ENCODE measurements at regions not wholly inside any gene's neighbourhood (a gene's known extent, or its start where the extent isn't known, plus 50 kb on each side); places are given as distances from the start of the nearest gene placed in this dataset.

- intact Hi-C loops (cut with micrococcal nuclease) = no loop called here
- no TSS peak for BruUV-seq (replicated peaks)
- dilution Hi-C loops (cut with MboI; ENCODE audit: extremely low pct_ligation_motif_present, low sequenced_read_pairs) = no loop called here
- no peak for TF ChIP-seq FOS (IDR thresholded peaks at IDR 0.05; ENCODE audit: borderline replicate concordance, insufficient read depth, low read length)
- Histone ChIP-seq H3K4me2 (ENCODE audit: insufficient read depth, low read length) (no peak overlapping the region), H3K4me1 (ENCODE audit: control insufficient read depth, extremely low read depth, insufficient read depth, low read length) (no peaks in the 10 kb centered on the region), H3K9me3 (replicated peaks; ENCODE audit: control insufficient read depth, insufficient read depth, low read length) (no peaks in the 10 kb centered on the region), H3K9me1 (replicated peaks; ENCODE audit: control insufficient read depth, extremely low read depth, insufficient read depth, low read length) (no peaks in the 10 kb centered on the region), H3K27ac (ENCODE audit: insufficient read depth, low read depth, low read length) (no peak overlapping the region), H3K36me3 (ENCODE audit: control insufficient read depth in 2 of 2, extremely low read depth in 1 of 2, insufficient read depth in 2 of 2, low read length in 2 of 2) (no peaks in the 10 kb centered on the region), H3K79me2 (ENCODE audit: control insufficient read depth, insufficient read depth, low read length) (no peaks in the 10 kb centered on the region), H2AFZ (ENCODE audit: low read depth, low read length) (no peak overlapping the region), H3K27me3 (ENCODE audit: control insufficient read depth in 2 of 2, insufficient read depth in 2 of 2, low read length in 2 of 2) (no peaks in the 10 kb centered on the region), H3K9ac (replicated peaks; ENCODE audit: extremely low read depth, insufficient read depth, low read length) (no peak overlapping the region), H3K4me3 (replicated peaks in 1 of 3; ENCODE audit: insufficient read depth in 1 of 3, low read depth in 1 of 3, low read length in 3 of 3) (no peak overlapping the region), H4K20me1 (replicated peaks; ENCODE audit: control insufficient read depth, extremely low read depth, insufficient read depth, low read length) (no peaks in the 10 kb centered on the region)
- ChIA-PET POLR2A (no interaction called here), CTCF (no interaction called here)
- DNase-seq (ENCODE audit: low read depth, low spot score) (no peak), FAIRE-seq (no peak)
Measured at GRCh38 chr2:239792405-239793084, 232.6 kb downstream of the NDUFA10 start.

- FAIRE-seq (no peak), DNase-seq (ENCODE audit: low read depth, low spot score) (no peak)
- ChIA-PET CTCF (no interaction called here), POLR2A (no interaction called here)
- H3K4me3 ChIP-seq (replicated peaks in 1 of 3; ENCODE audit: insufficient read depth in 1 of 3, low read depth in 1 of 3, low read length in 3 of 3) = no peak overlapping the region
- H3K79me2 ChIP-seq (ENCODE audit: control insufficient read depth, insufficient read depth, low read length) = no peaks in the 10 kb centered on the region
- dilution Hi-C loops (cut with MboI; ENCODE audit: extremely low pct_ligation_motif_present, low sequenced_read_pairs) = no loop called here
- H3K4me2 ChIP-seq (ENCODE audit: insufficient read depth, low read length) = no peak overlapping the region
- H3K9me1 ChIP-seq (replicated peaks; ENCODE audit: control insufficient read depth, extremely low read depth, insufficient read depth, low read length) = no peaks in the 10 kb centered on the region
- H4K20me1 ChIP-seq (replicated peaks; ENCODE audit: control insufficient read depth, extremely low read depth, insufficient read depth, low read length) = no peaks in the 10 kb centered on the region
- intact Hi-C loops (cut with micrococcal nuclease) = no loop called here
- no peaks in the 10 kb centered on the region for H3K9me3 ChIP-seq (replicated peaks; ENCODE audit: control insufficient read depth, insufficient read depth, low read length)
- no peak overlapping the region for H3K9ac ChIP-seq (replicated peaks; ENCODE audit: extremely low read depth, insufficient read depth, low read length)
- H3K27me3 ChIP-seq (ENCODE audit: control insufficient read depth in 2 of 2, insufficient read depth in 2 of 2, low read length in 2 of 2) = no peaks in the 10 kb centered on the region
- H3K36me3 ChIP-seq (ENCODE audit: control insufficient read depth in 2 of 2, extremely low read depth in 1 of 2, insufficient read depth in 2 of 2, low read length in 2 of 2) = no peaks in the 10 kb centered on the region
- BruUV-seq (replicated peaks) = no TSS peak
- no peaks in the 10 kb centered on the region for H3K4me1 ChIP-seq (ENCODE audit: control insufficient read depth, extremely low read depth, insufficient read depth, low read length)
- H2AFZ ChIP-seq (ENCODE audit: low read depth, low read length) = no peak overlapping the region
- H3K27ac ChIP-seq (ENCODE audit: insufficient read depth, low read depth, low read length) = no peak overlapping the region
- TF ChIP-seq EZH2 (IDR thresholded peaks at IDR 0.05; ENCODE audit: borderline replicate concordance, low read depth, low read length, severe bottlenecking) (no peak), MAX (IDR thresholded peaks at IDR 0.05; ENCODE audit: insufficient read depth, insufficient read length) (no peak), FOS (IDR thresholded peaks at IDR 0.05; ENCODE audit: borderline replicate concordance, insufficient read depth, low read length) (no peak), POLR2AphosphoS5 (IDR thresholded peaks at IDR 0.05; ENCODE audit: insufficient read depth, low read depth, low read length) (no peak), POLR2A (IDR thresholded peaks at IDR 0.05; ENCODE audit: low read depth, low read length) (no peak), CTCF (IDR thresholded peaks at IDR 0.05; ENCODE audit: extremely low read depth in 1 of 2, insufficient read depth in 1 of 2, low read depth in 1 of 2, low read length in 2 of 2) (no peak), GATA2 (IDR thresholded peaks at IDR 0.05; ENCODE audit: insufficient read depth, insufficient read length, low read depth, low read length) (no peak), JUN (IDR thresholded peaks at IDR 0.05; ENCODE audit: borderline replicate concordance, insufficient read depth, insufficient read length, low read depth) (no peak), MYC (IDR thresholded peaks at IDR 0.05; ENCODE audit: low read depth, low read length) (no peak)
Measured at GRCh38 chr2:239791526-239792404, 233.4 kb downstream of the NDUFA10 start.
